Mammary epithelial cell (primary cell): ENCODE measurements at regions not wholly inside any gene's neighbourhood (a gene's known extent, or its start where the extent isn't known, plus 50 kb on each side); places are given as distances from the start of the nearest gene placed in this dataset.

ENCODE experiments used
- CTCF ChIP-seq, 2 donors: IDR thresholded peaks in 1 of 2; conservative IDR thresholded peaks in 1 of 2; 2 replicates each; pipeline ENCODE4 v1.5.1; 2011 to 2012; ENCODE audit warnings: inconsistent platforms in 2 of 2, low read length in 2 of 2, mild to moderate bottlenecking in 2 of 2, control low read depth in 1 of 2, low read depth in 1 of 2; ENCODE audit not compliant: insufficient read depth in 1 of 2; ENCODE audit errors: extremely low read depth in 1 of 2
- EZH2 ChIP-seq: IDR thresholded peaks from 2 replicates; pipeline ENCODE4 v1.6.1; 2012; ENCODE audit warnings: low read length, inconsistent platforms, borderline replicate concordance

- TF ChIP-seq CTCF (conservative IDR thresholded peaks at IDR 0.05 in 1 of 2, IDR thresholded peaks at IDR 0.05 in 1 of 2; ENCODE audit: extremely low read depth in 1 of 2, insufficient read depth in 1 of 2, low read depth in 1 of 2, low read length in 2 of 2) = no peak
- TF ChIP-seq EZH2 = no peak
Measured at GRCh38 chr6:41419385-41419784, 84.0 kb downstream of the NCR2 start.
